Pulmonary artery endothelial cell (primary cell): ENCODE measurements at regions not wholly inside any gene's neighbourhood (a gene's known extent, or its start where the extent isn't known, plus 50 kb on each side); places are given as distances from the start of the nearest gene placed in this dataset.

Source experiments
- DNase-seq: peaks from one replicate; pipeline ENCODE4 v3.0.0-alpha.2; 2011; ENCODE audit warnings: low read depth, low spot score

DNA sequence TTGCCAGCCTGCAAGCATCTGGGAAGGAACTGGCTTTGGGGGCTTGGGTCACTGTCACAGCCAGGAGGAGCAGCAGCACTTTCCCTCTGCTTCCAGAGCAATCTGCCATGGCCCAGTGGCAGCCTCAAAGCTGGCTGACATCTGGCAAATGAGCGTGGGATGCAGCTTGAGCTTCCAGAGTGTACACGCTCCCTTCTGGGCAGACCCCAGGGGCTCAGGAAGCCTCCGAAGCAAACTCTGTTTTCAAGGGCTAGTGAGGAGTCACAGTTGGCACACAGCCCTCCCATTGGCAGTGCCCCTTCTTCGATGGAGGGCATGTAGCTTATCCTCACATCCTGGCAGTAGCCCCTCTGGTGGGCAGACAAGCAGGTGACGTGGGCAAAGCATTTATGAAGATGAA is 249.6 kb downstream of the ENGASE start:
- DNase-seq, result no peak

DNA sequence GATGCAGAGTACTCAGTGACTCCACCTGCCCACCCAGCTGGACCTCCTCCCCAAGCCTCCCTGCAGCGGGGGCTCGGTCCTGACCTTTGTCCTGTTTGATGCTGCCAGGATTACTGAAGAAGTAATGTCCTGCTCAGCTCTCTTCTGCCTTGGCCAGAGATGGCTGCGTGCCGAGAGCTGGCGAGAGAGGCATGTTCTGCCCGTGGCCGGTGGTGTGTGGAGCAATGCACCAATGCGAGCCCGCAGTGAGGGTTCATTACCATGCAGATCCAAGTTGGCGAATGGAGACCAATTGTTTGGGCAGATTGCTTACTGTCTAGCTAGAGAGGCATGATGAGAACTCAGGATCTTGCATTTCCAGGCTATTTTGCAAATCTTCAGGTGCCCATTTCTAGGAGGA is 248.9 kb downstream of the ENGASE start:
- no peak for DNase-seq

- no peak for DNase-seq
Observed at GRCh38 chr17:79322211-79323123, 247.8 kb downstream of the ENGASE start.

DNA sequence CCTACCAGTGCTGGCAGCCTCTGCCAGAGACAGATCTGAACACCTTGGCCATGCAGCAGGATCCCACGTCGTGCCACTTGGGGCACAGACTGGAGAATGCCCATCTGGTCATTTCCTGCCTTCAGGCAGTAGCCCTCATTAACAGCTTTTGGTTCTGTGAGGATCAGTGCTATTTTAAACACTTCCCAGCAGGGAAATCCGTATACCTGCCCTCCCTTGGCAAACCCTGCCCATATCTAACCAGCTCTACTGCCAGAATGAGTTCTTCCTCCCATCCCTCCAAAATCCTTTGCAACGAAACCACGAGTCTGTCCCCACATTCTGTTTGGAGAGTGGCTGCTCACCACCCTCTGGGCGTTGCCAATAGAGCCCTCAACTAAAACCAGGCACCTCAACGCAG is 245.7 kb downstream of the ENGASE start:
- no peak for DNase-seq

DNA sequence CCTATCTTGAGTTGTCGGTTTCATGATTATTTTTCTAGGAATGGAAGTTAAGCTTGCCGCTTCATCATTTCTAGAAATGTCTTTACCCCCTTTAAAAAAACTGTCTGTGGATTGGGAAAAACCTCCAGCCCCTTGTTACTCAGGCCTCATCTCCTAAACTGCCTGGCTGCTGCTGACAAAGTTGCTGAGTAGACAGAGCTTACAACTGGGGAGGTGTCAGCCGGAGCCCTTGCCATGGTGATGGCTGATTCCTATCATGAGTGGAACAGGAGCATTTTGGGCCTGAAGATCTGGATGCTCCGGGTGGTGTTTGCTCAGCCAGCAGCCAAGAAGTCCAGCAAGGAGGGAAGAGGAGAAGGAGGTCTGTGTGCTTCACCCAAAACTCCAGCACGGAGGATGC is 243.3 kb downstream of the ENGASE start:
- DNase-seq, result no peak

DNA sequence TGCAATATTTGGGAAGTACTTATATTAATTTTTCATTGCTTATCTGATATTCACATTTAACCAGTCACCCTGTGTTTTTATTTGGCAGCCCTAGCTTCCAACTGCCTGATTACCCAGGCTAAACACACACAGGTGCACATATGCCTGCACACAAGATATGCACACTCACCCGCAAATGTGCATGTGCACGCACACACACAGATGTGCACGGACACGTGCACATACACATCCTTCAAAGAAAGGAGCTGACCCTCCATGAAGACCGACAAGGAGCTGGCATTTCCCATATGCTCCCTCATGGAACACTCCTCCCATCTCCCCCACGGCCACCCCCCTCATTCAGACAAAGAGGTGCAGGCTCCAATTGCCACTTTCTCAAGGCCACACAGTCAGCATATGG is 242.2 kb downstream of the ENGASE start:
- DNase-seq, result no peak

- no peak for DNase-seq
Observed at GRCh38 chr17:79315358-79316105, 240.9 kb downstream of the ENGASE start.

DNA sequence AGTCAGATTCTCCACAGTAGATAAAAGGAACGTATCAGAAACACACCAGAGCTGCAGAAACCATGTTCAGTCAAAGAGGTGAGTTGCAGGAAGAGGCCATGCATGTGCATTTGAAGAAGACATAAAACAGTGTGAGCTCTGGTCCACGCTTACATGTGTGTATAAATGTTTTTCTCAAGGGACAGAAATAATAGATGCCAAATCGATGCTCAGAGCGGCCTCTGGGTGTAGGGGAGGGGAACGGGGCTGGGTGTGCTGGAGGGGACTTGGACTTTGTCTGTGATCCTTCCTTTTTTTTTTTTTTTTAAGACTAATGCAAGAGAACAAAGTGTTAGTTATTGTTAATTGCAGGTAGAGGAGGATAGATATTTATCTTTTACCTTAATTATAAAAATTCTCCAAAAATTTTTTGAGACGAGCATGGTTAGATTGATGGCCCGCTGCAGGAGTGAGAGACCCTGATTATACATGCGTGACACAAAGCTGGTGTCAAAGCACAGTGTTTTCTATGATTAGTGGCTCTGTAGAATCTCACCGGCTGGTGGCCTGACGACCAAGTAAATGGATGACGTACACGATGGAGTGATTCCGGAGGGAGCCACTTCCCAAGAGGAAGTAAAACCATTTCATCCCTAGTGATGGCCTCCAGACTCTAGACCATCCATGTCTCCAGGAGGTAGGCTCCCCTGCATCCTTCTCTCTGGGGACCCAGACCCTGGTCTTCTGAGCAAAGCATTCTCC is 240.2 kb downstream of the ENGASE start:
- no peak for DNase-seq

- DNase-seq, result no peak
Observed at GRCh38 chr17:79311373-79311772, 236.7 kb downstream of the ENGASE start.

- DNase-seq, result no peak
Observed at GRCh38 chr17:79306424-79307318, 232.0 kb downstream of the ENGASE start.

DNA sequence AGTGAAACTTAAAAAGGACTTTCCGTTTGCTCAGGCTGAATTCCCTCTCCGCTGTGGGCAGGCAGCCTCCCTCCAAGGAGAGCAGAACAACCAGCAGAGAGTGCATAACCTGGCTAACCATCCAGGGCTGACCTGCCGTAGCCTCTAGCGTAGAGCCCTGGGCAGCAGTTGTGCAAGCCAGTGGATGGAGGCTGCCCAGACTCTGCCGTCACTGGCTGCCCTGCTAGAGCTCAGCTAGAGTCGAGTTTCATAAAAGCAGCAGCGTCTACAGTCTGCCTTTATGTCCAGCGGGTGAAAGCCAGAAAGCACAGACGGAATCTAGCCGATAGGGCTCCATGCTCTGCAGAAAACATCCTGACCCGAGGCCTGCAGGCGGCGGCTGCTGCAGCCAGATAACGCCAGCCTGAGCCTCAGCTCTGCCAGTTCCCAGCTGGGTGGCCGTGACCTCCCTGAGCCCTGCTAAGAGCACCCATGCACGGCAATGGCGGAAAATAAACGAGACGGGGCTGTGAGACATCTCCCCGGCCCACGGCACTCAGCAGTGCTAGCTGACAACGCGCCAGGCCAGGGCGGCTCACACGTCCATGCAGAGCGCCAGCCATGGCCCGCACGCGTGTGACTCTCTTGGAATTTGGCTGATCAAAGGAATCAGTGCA is 231.3 kb downstream of the ENGASE start:
- no peak for DNase-seq

DNA sequence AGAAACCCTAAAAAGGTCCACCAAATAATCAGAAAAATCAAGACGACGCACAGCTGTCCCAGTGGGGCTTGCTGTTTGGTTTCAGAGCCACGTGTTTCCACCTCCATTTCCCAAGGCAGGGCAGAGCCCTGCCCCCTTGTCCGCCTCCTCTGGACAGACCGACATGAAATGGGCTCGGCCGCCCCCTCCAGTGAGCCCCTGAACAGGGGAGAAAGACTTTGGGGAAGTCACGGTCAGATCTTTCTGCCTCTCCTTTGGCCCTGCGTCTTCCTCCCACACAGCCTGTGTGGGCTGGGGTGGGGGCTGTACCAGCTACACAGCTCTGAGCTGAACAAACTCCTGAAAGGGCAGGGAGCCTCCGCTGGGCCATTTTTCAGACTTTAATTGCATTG is 230.7 kb downstream of the ENGASE start:
- DNase-seq, result no peak

- DNase-seq, result no peak
Observed at GRCh38 chr17:79304884-79305283, 230.3 kb downstream of the ENGASE start.

GRCh38 chr17:79303641-79304205 is 229.1 kb downstream of the ENGASE start:
- DNase-seq, result no peak

GRCh38 chr17:79301469-79301868 is 226.8 kb downstream of the ENGASE start:
- DNase-seq, result no peak

GRCh38 chr17:79299349-79299748 is 224.7 kb downstream of the ENGASE start:
- DNase-seq, result no peak

GRCh38 chr17:79298799-79299198 is 224.2 kb downstream of the ENGASE start:
- DNase-seq, result no peak

DNA sequence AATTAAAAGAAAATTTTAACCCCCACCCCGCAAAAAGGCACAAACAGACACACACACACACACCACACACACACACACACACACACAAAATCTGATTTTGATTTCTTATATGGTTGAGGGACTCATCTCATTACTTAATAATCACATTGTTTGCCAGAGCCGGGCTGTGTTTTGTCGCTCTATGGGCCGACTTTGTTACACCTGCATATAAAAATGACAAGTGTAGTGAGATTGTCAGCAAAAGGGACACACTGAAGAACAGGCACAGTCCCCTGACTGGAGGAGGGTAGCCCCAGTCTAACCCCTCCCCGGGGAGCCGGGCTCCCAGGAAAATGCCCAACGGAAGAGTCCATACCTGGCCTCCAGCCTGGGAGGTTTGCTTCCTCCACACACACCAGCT is 221.6 kb downstream of the ENGASE start:
- DNase-seq, result no peak

GRCh38 chr17:79295307-79295706 is 220.7 kb downstream of the ENGASE start:
- DNase-seq, result no peak

DNA sequence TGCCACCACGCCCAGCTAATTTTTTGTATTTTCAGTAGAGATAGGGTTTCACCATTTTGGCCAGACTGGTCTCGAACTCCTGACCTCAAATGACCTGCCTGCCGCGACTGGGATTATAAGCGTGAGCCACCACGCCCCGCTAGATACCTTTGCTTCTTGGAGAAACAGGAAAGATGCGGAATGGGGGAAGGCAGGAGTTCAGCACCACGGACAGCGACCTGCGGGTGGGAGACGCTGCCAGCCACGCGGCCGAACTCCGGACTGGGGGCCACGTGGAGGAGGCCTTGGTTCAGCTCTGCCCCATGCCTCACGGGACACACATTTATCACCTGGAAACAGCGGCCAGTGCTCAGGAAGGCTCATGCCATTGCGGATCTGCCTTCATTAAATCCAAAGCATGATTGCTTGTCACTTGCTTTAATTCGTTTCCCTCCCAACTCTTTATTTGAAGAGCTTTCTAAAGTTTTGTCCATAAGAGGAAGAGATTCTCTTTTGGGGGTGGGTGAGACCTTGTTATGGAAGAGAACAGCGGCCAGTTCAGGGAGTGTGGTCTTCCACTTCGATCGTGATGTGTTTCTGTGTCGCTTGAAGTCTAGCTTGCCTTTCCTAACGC is 219.9 kb downstream of the ENGASE start:
- DNase-seq, result no peak
